ENCODE measurements at regions not wholly inside any gene's neighbourhood (a gene's known extent, or its start where the extent isn't known, plus 50 kb on each side); places are given as distances from the start of the nearest gene placed in this dataset.

DNA sequence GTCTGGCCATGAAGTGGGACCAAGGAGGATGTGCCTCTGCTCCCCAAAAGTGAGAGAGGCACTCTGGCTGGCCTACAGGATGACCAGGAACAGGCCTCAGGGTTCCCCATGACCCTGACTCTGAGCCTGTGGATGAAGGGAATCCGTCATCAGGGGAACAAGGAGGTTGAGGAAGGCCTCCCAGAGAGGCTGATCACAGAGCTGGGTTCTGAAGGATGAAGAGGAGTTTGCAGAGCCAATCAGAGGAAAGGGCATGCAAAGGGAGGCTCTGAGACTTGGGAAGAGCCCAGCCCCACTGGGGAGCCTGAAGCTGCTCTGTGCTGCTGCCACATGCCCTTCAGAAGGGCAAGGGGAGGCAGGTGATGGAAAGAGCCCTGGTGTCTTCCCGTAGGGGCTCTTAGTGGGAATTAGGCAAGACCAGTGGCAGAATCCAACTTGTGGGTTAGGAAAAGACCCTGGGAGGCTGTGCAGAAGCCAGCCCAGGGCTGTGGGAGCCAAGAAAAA is 141.3 kb upstream of the ID2 start:
- POLR2A ChIA-PET: no interaction called here
- no peak overlapping the region for H3K4me3 ChIP-seq (ENCODE audit: low read depth, low read length)
- DNase-seq (ENCODE audit: low read depth, low spot score): no peak
- TF ChIP-seq, protein P1, sequence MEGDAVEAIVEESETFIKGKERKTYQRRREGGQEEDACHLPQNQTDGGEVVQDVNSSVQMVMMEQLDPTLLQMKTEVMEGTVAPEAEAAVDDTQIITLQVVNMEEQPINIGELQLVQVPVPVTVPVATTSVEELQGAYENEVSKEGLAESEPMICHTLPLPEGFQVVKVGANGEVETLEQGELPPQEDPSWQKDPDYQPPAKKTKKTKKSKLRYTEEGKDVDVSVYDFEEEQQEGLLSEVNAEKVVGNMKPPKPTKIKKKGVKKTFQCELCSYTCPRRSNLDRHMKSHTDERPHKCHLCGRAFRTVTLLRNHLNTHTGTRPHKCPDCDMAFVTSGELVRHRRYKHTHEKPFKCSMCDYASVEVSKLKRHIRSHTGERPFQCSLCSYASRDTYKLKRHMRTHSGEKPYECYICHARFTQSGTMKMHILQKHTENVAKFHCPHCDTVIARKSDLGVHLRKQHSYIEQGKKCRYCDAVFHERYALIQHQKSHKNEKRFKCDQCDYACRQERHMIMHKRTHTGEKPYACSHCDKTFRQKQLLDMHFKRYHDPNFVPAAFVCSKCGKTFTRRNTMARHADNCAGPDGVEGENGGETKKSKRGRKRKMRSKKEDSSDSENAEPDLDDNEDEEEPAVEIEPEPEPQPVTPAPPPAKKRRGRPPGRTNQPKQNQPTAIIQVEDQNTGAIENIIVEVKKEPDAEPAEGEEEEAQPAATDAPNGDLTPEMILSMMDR (IDR thresholded peaks at IDR 0.05; ENCODE audit: insufficient read depth, low read length, missing control alignments): no peak
- CTCF ChIA-PET: no interaction called here

DNA sequence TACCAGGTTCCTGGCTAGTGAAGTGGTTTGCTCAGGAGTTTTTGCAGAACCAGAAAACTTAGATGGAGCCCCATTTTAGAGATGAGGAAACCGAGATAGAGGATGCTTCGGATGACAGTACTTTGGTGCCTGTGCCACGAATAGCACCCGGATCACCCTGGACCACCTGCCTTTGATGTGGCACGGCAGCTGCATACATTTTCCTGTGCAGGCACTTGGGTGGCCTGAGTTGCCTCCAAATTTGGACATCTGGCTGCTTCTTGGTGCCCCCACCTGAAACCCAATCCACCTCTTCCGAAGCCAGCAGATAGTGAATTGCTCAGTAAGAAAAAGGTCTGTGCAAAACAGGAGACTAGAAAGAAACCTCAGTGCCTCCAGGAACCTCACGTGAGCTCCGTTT is 140.6 kb upstream of the ID2 start:
- POLR2A ChIA-PET: no interaction called here
- TF ChIP-seq, protein P1 (IDR thresholded peaks at IDR 0.05; ENCODE audit: insufficient read depth, low read length, missing control alignments): no peak
- H3K4me3 ChIP-seq (ENCODE audit: low read depth, low read length): no peak overlapping the region
- DNase-seq (ENCODE audit: low read depth, low spot score): no peak
- CTCF ChIA-PET: no interaction called here

DNA sequence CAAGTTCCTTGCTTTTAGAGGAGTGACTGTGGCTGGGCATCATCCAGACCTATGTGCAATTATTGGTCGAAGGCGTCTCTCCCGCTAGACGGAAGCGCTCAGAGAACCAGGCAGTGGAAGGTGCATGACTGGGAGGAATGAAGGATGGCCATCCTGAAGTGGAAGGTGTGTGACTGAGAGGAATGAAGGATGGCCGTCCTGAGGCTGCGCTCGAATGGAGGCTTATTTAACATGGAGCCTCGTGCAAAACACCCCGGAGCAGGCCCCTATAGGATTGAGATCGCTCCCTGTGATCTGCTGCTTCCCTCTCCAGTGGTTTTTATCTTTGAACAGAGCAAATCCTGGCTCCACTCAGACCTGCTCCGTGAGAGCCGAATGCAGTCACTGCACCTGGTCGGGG is 140.2 kb upstream of the ID2 start:
- CTCF ChIA-PET: interaction anchor here (3.7 kb wide), 1 partner anchor 9 kb away, joined by 14 read pairs; no protein-coding TSS in a partner anchor
- POLR2A ChIA-PET: no interaction called here

DNA sequence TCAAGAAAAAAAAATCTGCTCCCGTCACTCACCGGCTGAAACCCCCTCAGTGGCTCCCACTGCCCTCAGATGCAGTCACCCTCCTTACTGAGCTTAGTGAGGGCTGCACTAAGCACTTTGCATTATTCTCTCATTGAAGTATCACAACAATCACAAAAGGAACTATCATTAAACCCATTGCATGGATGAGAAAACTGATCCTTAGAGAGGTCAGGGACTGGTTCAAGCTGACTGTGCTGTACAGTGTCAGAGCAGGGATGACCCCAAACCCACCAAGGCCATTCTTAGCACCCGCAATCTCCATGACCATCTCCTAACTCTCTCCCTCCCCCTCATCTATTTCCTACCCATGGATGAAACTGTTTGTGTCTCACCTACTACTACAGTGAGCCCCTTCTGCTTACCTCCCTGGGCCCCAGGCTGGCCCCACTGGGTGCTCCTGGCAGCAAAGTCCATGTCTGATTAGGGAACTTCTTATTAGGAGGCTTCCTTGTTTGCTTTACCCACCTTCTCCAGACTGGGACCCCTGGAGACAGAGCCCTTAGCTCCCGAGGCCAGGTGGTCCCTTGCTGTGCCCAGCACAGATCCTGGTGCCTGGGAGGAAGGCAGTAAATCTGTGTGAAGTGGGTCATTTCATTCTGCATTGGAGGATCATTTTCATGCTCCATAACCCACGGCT is 139.3 kb upstream of the ID2 start:
- CTCF ChIA-PET: interaction anchor here (2.8 to 3.7 kb wide), 2 partner anchors 10 to 11 kb away, joined by 7 to 14 read pairs; no protein-coding TSS in a partner anchor
- POLR2A ChIA-PET: no interaction called here
- TF ChIP-seq, protein P1 (IDR thresholded peaks at IDR 0.05; ENCODE audit: insufficient read depth, low read length, missing control alignments): no peak
- no peak for DNase-seq (ENCODE audit: low read depth, low spot score)
- H3K4me3 ChIP-seq (ENCODE audit: low read depth, low read length): no peak overlapping the region

More for the DNA sequence above, 140.2 kb upstream of the ID2 start:
- TF ChIP-seq, protein P1 (IDR thresholded peaks at IDR 0.05; ENCODE audit: insufficient read depth, low read length, missing control alignments): no peak
- DNase-seq (ENCODE audit: low read depth, low spot score): no peak
- no peak overlapping the region for H3K4me3 ChIP-seq (ENCODE audit: low read depth, low read length)

DNA sequence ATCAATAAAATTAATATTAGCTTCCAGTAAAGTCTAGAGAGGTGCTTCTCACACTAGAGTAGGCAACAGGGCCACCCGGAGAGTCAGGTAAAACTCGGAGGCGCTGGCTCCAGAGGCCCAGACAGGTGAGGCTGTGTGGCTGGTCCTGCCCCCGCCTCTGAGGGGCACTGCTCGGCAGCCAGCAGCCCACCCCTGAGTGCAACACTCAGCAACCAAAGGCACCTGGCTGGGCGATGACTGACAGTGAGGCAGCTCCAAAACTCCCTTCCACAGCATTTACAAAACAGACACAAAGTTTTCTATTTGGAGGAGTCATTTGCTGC is 138.8 kb upstream of the ID2 start:
- CTCF ChIA-PET: interaction anchor here (1.1 to 3.7 kb wide), 4 partner anchors 10 to 21 kb away, joined by 3 to 14 read pairs (median 5); no protein-coding TSS in a partner anchor
- POLR2A ChIA-PET: interaction anchor here (2.7 kb wide), 1 partner anchor 138 kb away, joined by 45 read pairs; the partner anchor contains the start of gene ID2
- no peak overlapping the region for H3K4me3 ChIP-seq (ENCODE audit: low read depth, low read length)
- TF ChIP-seq, protein P1 (IDR thresholded peaks at IDR 0.05; ENCODE audit: insufficient read depth, low read length, missing control alignments): no peak
- no peak for DNase-seq (ENCODE audit: low read depth, low spot score)

DNA sequence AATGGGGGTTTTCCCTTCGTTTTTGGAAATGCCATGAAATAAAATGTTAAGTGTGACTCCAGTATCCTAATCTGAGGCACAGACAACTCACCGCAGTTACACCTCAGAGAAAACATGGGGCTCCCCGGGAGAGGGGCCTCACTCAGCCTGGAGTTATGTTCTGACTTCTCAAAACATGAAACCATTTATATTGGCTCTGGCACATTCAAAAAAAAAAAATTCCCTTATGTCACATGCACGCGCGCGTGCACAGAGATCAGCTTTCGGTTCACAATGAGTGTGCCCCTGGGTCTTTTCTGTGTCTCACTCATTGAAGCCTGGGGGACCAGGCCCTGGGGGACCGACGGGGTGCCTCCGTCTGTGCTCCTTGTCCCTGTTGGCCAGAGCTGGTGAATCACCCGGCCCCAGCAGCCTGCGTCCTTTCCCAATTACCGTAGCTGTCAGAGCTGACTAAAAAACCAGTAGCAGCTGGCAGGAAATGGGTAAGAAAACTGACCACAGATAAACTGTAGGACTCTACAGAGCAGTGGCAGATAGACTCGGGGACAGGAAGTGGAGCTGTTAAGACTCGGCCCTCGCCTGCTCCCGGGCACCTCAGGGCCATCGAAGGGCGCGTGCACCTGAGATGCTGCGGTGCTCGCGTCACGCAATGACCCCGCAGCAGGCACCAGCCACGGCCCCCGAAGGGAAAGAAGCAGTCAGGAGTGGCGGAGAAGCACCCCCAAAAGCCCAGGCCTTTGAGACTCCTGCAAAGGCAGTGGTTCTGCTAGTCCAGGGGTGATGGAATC is 138.3 kb upstream of the ID2 start:
- peak; percentile 49 for DNase-seq (ENCODE audit: low read depth, low spot score)
- no peak overlapping the region for H3K4me3 ChIP-seq (ENCODE audit: low read depth, low read length)
- ChIA-PET CTCF (interaction anchor here (1.1 to 3.7 kb wide), 4 partner anchors 10 to 22 kb away, joined by 3 to 14 read pairs (median 5); no protein-coding TSS in a partner anchor), POLR2A (interaction anchor here (2.7 kb wide), 1 partner anchor 138 kb away, joined by 45 read pairs; the partner anchor contains the start of gene ID2)
- TF ChIP-seq, protein P1 (IDR thresholded peaks at IDR 0.05; ENCODE audit: insufficient read depth, low read length, missing control alignments): no peak
